ENCODE measurements at regions not wholly inside any gene's neighbourhood (a gene's known extent, or its start where the extent isn't known, plus 50 kb on each side); places are given as distances from the start of the nearest gene placed in this dataset.

GRCh38 chr12:102249079-102249841 lies 51.6 kb upstream of the PMCH start:
- H3K36me3 Mint-ChIP-seq (ENCODE audit: unreplicated experiment) = no peaks in the 10 kb centered on the region
- DNase-seq (ENCODE audit: extremely low spot score, unreplicated experiment) = no peak
- peaks cover 25% of the 10 kb centered on the region for H3K27me3 Mint-ChIP-seq (ENCODE audit: unreplicated experiment)
- no peak overlapping the region for H3K4me3 Mint-ChIP-seq (ENCODE audit: unreplicated experiment)
- no peaks in the 10 kb centered on the region for H3K4me1 Mint-ChIP-seq (ENCODE audit: unreplicated experiment)
- no peak overlapping the region for H3K27ac Mint-ChIP-seq (ENCODE audit: unreplicated experiment)
- H3K9me3 Mint-ChIP-seq (ENCODE audit: unreplicated experiment) = peaks cover 12% of the 10 kb centered on the region
- no peak for TF ChIP-seq CTCF (IDR thresholded peaks at IDR 0.05)

Data from osteocyte (in vitro differentiated cells).